GM12878 (cell line): ENCODE measurements at regions not wholly inside any gene's neighbourhood (a gene's known extent, or its start where the extent isn't known, plus 50 kb on each side); places are given as distances from the start of the nearest gene placed in this dataset.

Experiments used
- CTCF ChIP-seq, 3 experiments: IDR thresholded peaks in 2 of 3; conservative IDR thresholded peaks in 1 of 3; 2 replicates each; pipeline ENCODE4 v1.5.1; 2011; ENCODE audit warnings: low read depth in 3 of 3, low read length in 3 of 3, mild to moderate bottlenecking in 3 of 3, control low read depth in 2 of 3, moderate library complexity in 2 of 3, inconsistent platforms in 1 of 3, mixed read lengths in 1 of 3; ENCODE audit not compliant: control insufficient read depth in 2 of 3, insufficient read depth in 1 of 3; ENCODE audit errors: extremely low read depth in 1 of 3
- EP300 ChIP-seq, 2 experiments: fragments of 150-350 bp in 1 of 2; IDR thresholded peaks; 2 replicates each; pipeline ENCODE4 v1.6.1; 2011 to 2012; ENCODE audit warnings: low read depth in 2 of 2, low read length in 2 of 2, borderline replicate concordance in 1 of 2, improper control_type of control experiment in 1 of 2, inconsistent platforms in 1 of 2; ENCODE audit not compliant: control insufficient read depth in 1 of 2
- HCFC1 ChIP-seq: fragments of 150-350 bp; IDR thresholded peaks from 2 replicates; pipeline ENCODE4 v1.6.1; 2014; ENCODE audit warnings: low read length
- HDGF ChIP-seq: fragments of 450-650 bp; IDR thresholded peaks from 2 replicates; pipeline ENCODE4 v1.6.1; 2016; ENCODE audit warnings: antibody characterized with exemption
- IKZF1 ChIP-seq: fragments of 450-650 bp; conservative IDR thresholded peaks from 2 replicates; pipeline ENCODE4 v1.6.1; 2017; ENCODE audit warnings: antibody characterized with exemption, mild to moderate bottlenecking
- KLF5 ChIP-seq: fragments of 450-650 bp; IDR thresholded peaks from 2 replicates; pipeline ENCODE4 v1.6.1; 2014; ENCODE audit warnings: mild to moderate bottlenecking; ENCODE audit not compliant: partially characterized antibody
- MXI1 ChIP-seq: fragments of 150-350 bp; IDR thresholded peaks from 2 replicates; pipeline ENCODE4 v1.6.1; 2011; ENCODE audit warnings: low read depth, mild to moderate bottlenecking, inconsistent platforms, low read length, improper control_type of control experiment
- MYC ChIP-seq: IDR thresholded peaks from 2 replicates; pipeline ENCODE4 v1.6.1; 2011; ENCODE audit warnings: mild to moderate bottlenecking, low read length, moderate library complexity, inconsistent platforms; ENCODE audit not compliant: insufficient read depth, insufficient replicate concordance, insufficient read length, severe bottlenecking
- NFYB ChIP-seq: IDR thresholded peaks from 2 replicates; pipeline ENCODE4 v1.6.1; 2011; ENCODE audit warnings: low read depth, mild to moderate bottlenecking, low read length, improper control_type of control experiment, moderate library complexity; ENCODE audit not compliant: insufficient read depth
- NR2C1 ChIP-seq: fragments of 450-650 bp; IDR thresholded peaks from 2 replicates; pipeline ENCODE4 v1.6.1; 2017; ENCODE audit warnings: antibody characterized with exemption, mild to moderate bottlenecking, moderate library complexity
- POLR2A ChIP-seq: IDR thresholded peaks from 2 replicates; pipeline ENCODE4 v1.6.1; 2011; ENCODE audit warnings: low read depth, mild to moderate bottlenecking, low read length
- SIN3A ChIP-seq: IDR thresholded peaks from 2 replicates; pipeline ENCODE4 v1.6.1; 2012; ENCODE audit warnings: low read depth, low read length, improper control_type of control experiment
- SP1 ChIP-seq: IDR thresholded peaks from one replicate; pipeline ENCODE4 v1.6.1; 2011; ENCODE audit warnings: low read depth, low read length
- SRF ChIP-seq, 2 experiments: IDR thresholded peaks; 2 replicates each; pipeline ENCODE4 v1.6.1; 2011; ENCODE audit warnings: low read depth in 2 of 2, low read length in 2 of 2, mild to moderate bottlenecking in 1 of 2, moderate library complexity in 1 of 2

GRCh38 chr7:127477295-127478023 is 85.0 kb upstream of the ZNF800 start:
- TF ChIP-seq CTCF (IDR thresholded peaks at IDR 0.05 in 2 of 3, conservative IDR thresholded peaks at IDR 0.05 in 1 of 3; ENCODE audit: control insufficient read depth in 2 of 3, extremely low read depth in 1 of 3, insufficient read depth in 1 of 3, low read depth in 3 of 3, low read length in 3 of 3) (no peak), HDGF (no peak), NFYB (no peak), SP1 (no peak), HCFC1 (no peak), IKZF1 (no peak), SRF (IDR thresholded peaks at IDR 0.05; ENCODE audit: low read depth in 2 of 2, low read length in 2 of 2) (no peak), NR2C1 (no peak), MYC (no peak), POLR2A (no peak), EP300 (IDR thresholded peaks at IDR 0.05; ENCODE audit: borderline replicate concordance in 1 of 2, control insufficient read depth in 1 of 2, low read depth in 2 of 2, low read length in 2 of 2) (no peak), MXI1 (no peak), SIN3A (no peak), KLF5 (no peak)
